Panc1 (cell line): ENCODE measurements at regions not wholly inside any gene's neighbourhood (a gene's known extent, or its start where the extent isn't known, plus 50 kb on each side); places are given as distances from the start of the nearest gene placed in this dataset.

Source experiments
- ATAC-seq: fragments of 200-7000 bp; cut with Tn5 transposase; 2 replicates; pipeline ENCODE4 v1.9.1; 2020; ENCODE audit warnings: mild to moderate bottlenecking, moderate library complexity
- BruUV-seq: library from RNA; stranded (reverse); fragments of 400-500 nt; replicated peaks from 2 replicates; lab custom pipeline; 2021; lab: Mats Ljungman, UMichigan
- CTCF ChIA-PET: fragments of 300-600 bp; sonication (Branson Sonifier 250); formaldehyde crosslinking; loops from one replicate; lab custom pipeline; 2022; ENCODE audit warnings: antibody characterized with exemption; lab: Charles Lee
- POLR2A ChIA-PET: fragments of 300-600 bp; sonication (Branson Sonifier 250); formaldehyde crosslinking; loops from one replicate; lab custom pipeline; 2022; ENCODE audit warnings: antibody characterized with exemption; lab: Charles Lee
- DNase-seq: peaks from one replicate; pipeline ENCODE4 v3.0.0-alpha.2; 2010; ENCODE audit warnings: low read depth, low spot score
- H3K27ac ChIP-seq: 2 replicates; pipeline ENCODE4 v1.5.1; 2011; ENCODE audit warnings: mild to moderate bottlenecking, low read length, inconsistent platforms
- H3K27me3 ChIP-seq: fragments of 200-500 bp; sonication (Bioruptor generic); 2 replicates; pipeline ENCODE4 v1.6.0; 2014; ENCODE audit warnings: low read length, inconsistent platforms; ENCODE audit not compliant: control insufficient read depth, insufficient read depth
- H3K36me3 ChIP-seq: fragments of 200-500 bp; sonication (Bioruptor generic); 2 replicates; pipeline ENCODE4 v1.5.1; 2014; ENCODE audit warnings: inconsistent platforms, mild to moderate bottlenecking, low read length, moderate library complexity; ENCODE audit not compliant: control insufficient read depth, insufficient read depth
- H3K4me1 ChIP-seq: 2 replicates; pipeline ENCODE4 v1.5.1; 2011; ENCODE audit warnings: inconsistent platforms, mild to moderate bottlenecking, low read length, moderate library complexity; ENCODE audit not compliant: control insufficient read depth, insufficient read depth
- H3K4me3 ChIP-seq, 2 experiments: 2 replicates each; pipeline ENCODE4 v1.5.1; 2011 to 2012; ENCODE audit warnings: low read depth in 2 of 2, low read length in 2 of 2, mild to moderate bottlenecking in 2 of 2, inconsistent platforms in 1 of 2, moderate library complexity in 1 of 2
- H3K9me3 ChIP-seq: fragments of 200-500 bp; sonication (Bioruptor generic); 2 replicates; pipeline ENCODE4 v1.5.1; 2014; ENCODE audit warnings: low read depth, mild to moderate bottlenecking, inconsistent platforms, low read length, moderate library complexity; ENCODE audit not compliant: control insufficient read depth, insufficient read depth
- CTCF ChIP-seq: fragments of 450-650 bp; IDR thresholded peaks from 2 replicates; pipeline ENCODE4 v1.5.1; 2017; ENCODE audit warnings: mild to moderate bottlenecking
- POLR2AphosphoS5 ChIP-seq: IDR thresholded peaks from 2 replicates; pipeline ENCODE4 v1.6.1; 2012; ENCODE audit warnings: mild to moderate bottlenecking, low read depth, low read length, moderate library complexity
- REST ChIP-seq, 2 experiments: IDR thresholded peaks; 2 replicates each; pipeline ENCODE4 v1.6.1; 2011 to 2012; ENCODE audit warnings: low read depth in 2 of 2, control low read depth in 1 of 2, low read length in 1 of 2, mild to moderate bottlenecking in 1 of 2, moderate library complexity in 1 of 2; ENCODE audit not compliant: insufficient read depth in 1 of 2
- SIN3A ChIP-seq: IDR thresholded peaks from 2 replicates; pipeline ENCODE4 v1.6.1; 2012; ENCODE audit warnings: low read depth, mild to moderate bottlenecking, low read length, moderate library complexity, borderline replicate concordance; ENCODE audit not compliant: insufficient read depth
- TCF7L2 ChIP-seq: IDR thresholded peaks from 2 replicates; pipeline ENCODE4 v1.6.1; 2011; ENCODE audit warnings: mild to moderate bottlenecking, low read depth, low read length, inconsistent platforms
- in situ Hi-C: cut with HindIII; loops from 2 replicates; pipeline ENCODE4 v1.10.0; 2016; ENCODE audit warnings: low sequenced_read_pairs, low pct_unique_long_range_greater_than_20kb
- intact Hi-C: fragments of 100-400 bp; cut with micrococcal nuclease; formaldehyde crosslinking; loops from one replicate; pipeline ENCODE4 v1.10.0; 2022; ENCODE audit not compliant: unreplicated experiment

GRCh38 chr11:23673366-23673765 lies 813.1 kb upstream of the CCDC179 start:
- no TSS peak for BruUV-seq
- no peaks in the 10 kb centered on the region for H3K36me3 ChIP-seq
- no peaks in the 10 kb centered on the region for H3K27me3 ChIP-seq
- in situ Hi-C loops, result no loop called here
- H3K4me1 ChIP-seq, result no peaks in the 10 kb centered on the region
- H3K27ac ChIP-seq, result no peak overlapping the region
- POLR2A ChIA-PET, result no interaction called here
- intact Hi-C loops, result no loop called here
- CTCF ChIA-PET, result no interaction called here
- H3K4me3 ChIP-seq, result no peak overlapping the region
- H3K9me3 ChIP-seq, result no peaks in the 10 kb centered on the region
- TF ChIP-seq REST (IDR thresholded peaks at IDR 0.05; ENCODE audit: insufficient read depth in 1 of 2, low read depth in 2 of 2, low read length in 1 of 2) (no peak), CTCF (no peak), POLR2AphosphoS5 (no peak), SIN3A (no peak), TCF7L2 (no peak)
- DNase-seq (no peak), ATAC-seq (no peak)

- in situ Hi-C loops, result no loop called here
- no TSS peak for BruUV-seq
- intact Hi-C loops, result no loop called here
- ChIA-PET CTCF (no interaction called here), POLR2A (no interaction called here)
- DNase-seq (no peak), ATAC-seq (no peak)
- H3K4me1 ChIP-seq, result no peaks in the 10 kb centered on the region
- H3K27me3 ChIP-seq, result no peaks in the 10 kb centered on the region
- H3K27ac ChIP-seq, result no peak overlapping the region
- H3K9me3 ChIP-seq, result no peaks in the 10 kb centered on the region
- no peak overlapping the region for H3K4me3 ChIP-seq
- H3K36me3 ChIP-seq, result no peaks in the 10 kb centered on the region
- no peak for TF ChIP-seq SIN3A
- no peak for TF ChIP-seq POLR2AphosphoS5
- no peak for TF ChIP-seq TCF7L2
- no peak for TF ChIP-seq CTCF
- no peak for TF ChIP-seq REST (IDR thresholded peaks at IDR 0.05; ENCODE audit: insufficient read depth in 1 of 2, low read depth in 2 of 2, low read length in 1 of 2)
These were observed 814.6 kb upstream of the CCDC179 start for GRCh38 chr11:23674866-23675265.
